ENCODE measurements at regions not wholly inside any gene's neighbourhood (a gene's known extent, or its start where the extent isn't known, plus 50 kb on each side); places are given as distances from the start of the nearest gene placed in this dataset.

DNA sequence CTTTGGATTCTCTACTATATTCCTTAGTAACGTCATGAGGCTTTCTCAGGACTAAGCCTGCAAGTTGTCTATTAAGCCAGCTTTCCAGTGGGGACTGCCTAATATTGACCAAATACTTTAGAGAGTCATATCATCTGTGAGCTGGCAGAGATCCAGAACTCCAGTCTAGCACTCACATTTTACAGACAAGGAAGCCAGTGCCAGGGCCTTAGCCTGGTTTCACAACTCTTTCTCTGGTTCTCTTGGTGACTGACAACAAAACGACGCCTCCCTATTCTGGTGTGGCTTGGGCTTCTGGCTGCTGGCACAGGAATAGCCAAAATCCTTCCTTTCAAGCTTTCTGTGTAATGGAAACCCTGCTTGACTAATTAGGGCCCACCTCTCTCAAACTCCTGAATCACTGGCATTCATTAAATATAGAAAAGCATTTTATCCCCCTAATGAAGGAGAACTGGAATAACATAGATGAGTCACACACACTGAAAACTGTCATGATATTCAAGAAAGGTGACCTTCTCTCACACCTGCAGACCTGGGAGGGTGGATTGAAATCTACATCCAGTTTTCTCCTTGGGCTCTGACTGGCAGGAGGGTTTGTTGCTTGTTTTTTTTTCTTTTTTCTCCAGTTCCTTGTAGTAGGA lies 75.2 kb upstream of the UBL3 start:
- H3K27ac Mint-ChIP-seq: peak overlapping the region in 1 of 2 donors; percentile 17
- DNase-seq (ENCODE audit: low spot score in 2 of 2) (no peak), ATAC-seq (peak in 1 of 2 donors; percentile 43)
- no peaks in the 10 kb centered on the region for H3K36me3 Mint-ChIP-seq
- no peaks in the 10 kb centered on the region for H3K9me3 Mint-ChIP-seq

DNA sequence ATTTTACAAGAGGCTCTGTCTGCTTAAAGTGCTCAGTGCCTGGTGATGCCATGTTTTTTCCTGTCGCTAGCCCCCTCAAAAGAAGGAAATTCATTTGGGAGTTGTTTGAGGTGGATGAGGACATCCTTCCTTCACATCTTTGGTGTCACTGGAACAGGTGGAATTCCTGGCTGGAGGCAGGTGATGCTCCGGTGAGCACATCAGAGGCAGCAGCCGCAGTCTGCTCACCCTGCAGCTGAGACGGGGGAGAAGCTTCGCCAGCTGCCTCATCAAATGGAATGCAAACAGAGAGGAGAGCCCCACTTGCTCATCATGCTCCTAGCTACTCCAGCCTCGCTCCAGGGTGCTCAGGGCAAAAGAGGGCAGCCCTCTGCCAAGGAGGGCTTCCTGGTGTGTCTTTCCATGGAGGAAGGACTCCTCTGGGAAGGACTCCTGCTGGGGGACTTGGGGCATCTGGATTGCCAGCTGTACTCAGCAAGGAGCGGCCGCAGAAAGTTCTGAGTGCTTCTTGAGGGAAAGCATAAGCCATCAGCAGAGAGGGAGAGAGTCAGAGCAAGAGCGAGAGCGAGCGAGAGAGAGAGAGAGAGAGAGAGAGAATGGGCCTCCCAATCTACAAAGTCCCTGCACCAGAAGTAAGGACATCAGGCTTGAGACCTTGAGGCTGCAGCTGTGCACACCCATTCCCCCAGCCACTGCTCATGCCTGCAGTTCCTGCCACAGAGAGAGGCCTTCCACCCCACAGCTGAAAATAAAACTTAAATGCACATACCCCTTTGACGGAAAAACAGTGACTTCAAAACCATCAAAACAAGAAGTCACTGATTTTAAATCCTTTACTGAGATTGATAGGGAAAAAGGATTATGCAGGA lies 74.3 kb upstream of the UBL3 start:
- Mint-ChIP-seq H3K36me3 (no peaks in the 10 kb centered on the region), H3K9me3 (no peaks in the 10 kb centered on the region)
- ATAC-seq: no peak

DNA sequence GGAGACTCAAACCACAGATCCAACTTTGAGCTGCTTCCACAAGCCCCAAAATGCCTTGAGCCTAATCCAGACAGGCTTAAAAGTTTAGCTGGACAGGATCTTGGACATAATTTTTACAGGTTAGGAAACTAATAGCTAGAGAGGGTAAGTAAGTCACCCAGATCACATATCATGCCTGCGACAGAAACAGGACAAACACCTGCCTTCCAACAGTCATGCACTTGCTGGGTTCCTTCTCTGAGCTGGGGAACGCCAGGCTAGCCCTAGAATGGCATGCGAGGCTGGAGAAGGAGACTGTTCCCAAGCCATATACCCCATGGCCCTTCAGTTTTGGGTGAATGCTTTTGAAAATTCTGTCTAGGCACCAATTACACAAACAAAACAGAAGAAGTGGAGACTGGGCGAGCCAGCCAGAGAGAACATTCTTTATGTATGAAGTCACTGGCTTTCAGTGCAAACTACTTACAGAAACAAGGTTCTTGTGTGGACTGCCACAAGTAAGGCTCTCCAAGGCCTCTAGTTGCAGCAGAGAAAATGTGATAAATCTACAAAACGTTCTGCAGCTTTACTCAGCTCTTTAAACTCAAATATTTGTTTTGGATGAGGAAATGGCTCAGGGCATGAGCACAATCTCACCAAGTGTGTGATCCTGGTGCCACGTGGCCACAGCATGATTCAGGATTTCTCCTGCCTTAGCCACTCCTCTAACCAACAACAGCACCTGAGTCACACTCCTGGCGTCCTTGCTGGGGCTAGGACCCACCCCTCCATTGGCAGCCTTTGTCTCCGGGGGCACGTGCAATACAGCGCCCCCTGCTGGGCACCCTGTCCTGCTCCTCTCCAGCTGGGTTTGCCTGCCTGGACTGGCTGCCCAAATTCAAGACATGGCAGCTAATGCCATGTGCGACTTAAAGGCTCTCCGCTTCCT lies 73.4 kb upstream of the UBL3 start:
- peak; percentile 92 for ATAC-seq
- Mint-ChIP-seq H3K36me3 (no peaks in the 10 kb centered on the region), H3K27ac (peak overlapping the region in 1 of 2 donors; percentile 65), H3K9me3 (no peaks in the 10 kb centered on the region)
- DNase-seq (ENCODE audit: low spot score in 2 of 2): peak in 1 of 2 donors; percentile 64

More for the DNA sequence above, 74.3 kb upstream of the UBL3 start:
- peak overlapping the region in 1 of 2 donors; percentile 65 for H3K27ac Mint-ChIP-seq
- no peak for DNase-seq (ENCODE audit: low spot score in 2 of 2)

DNA sequence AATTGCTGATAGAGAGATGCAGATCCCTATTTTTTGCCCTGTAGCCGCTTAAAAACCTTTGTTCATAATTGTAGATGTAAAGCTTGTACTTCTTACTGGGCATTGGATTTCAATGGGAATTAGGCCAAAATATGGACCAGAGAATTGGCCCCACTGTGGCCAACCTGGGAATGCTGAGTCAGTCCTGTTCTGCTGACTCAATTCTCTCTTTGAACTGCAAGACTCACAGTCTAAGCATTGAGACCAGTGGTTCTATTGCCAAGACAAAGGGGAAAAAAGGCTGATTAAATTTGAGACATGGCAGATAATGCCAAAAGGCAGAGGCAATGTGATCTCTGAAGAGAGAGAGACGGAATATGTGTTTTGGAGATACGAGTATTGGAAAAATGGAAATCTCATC lies 72.5 kb upstream of the UBL3 start:
- Mint-ChIP-seq H3K36me3 (no peaks in the 10 kb centered on the region), H3K9me3 (no peaks in the 10 kb centered on the region), H3K27ac (no peak overlapping the region)
- ATAC-seq (no peak), DNase-seq (ENCODE audit: low spot score in 2 of 2) (no peak)

- no peak for ATAC-seq
Measured at GRCh38 chr13:29922281-29922821, 71.9 kb upstream of the UBL3 start.

GRCh38 chr13:29921542-29921941 lies 71.1 kb upstream of the UBL3 start:
- no peaks in the 10 kb centered on the region for H3K36me3 Mint-ChIP-seq
- DNase-seq (ENCODE audit: low spot score in 2 of 2): no peak
- H3K27ac Mint-ChIP-seq: no peak overlapping the region

More at GRCh38 chr13:29922281-29922821, 71.9 kb upstream of the UBL3 start:
- Mint-ChIP-seq H3K9me3 (no peaks in the 10 kb centered on the region), H3K27ac (no peak overlapping the region), H3K36me3 (no peaks in the 10 kb centered on the region)
- DNase-seq (ENCODE audit: low spot score in 2 of 2): no peak

GRCh38 chr13:29920025-29920643 lies 69.7 kb upstream of the UBL3 start:
- no peaks in the 10 kb centered on the region for H3K9me3 Mint-ChIP-seq
- no peak for ATAC-seq
- H3K36me3 Mint-ChIP-seq: no peaks in the 10 kb centered on the region
- no peak overlapping the region for H3K27ac Mint-ChIP-seq
- no peak for DNase-seq (ENCODE audit: low spot score in 2 of 2)

More at GRCh38 chr13:29921542-29921941, 71.1 kb upstream of the UBL3 start:
- H3K9me3 Mint-ChIP-seq: no peaks in the 10 kb centered on the region
- ATAC-seq: no peak

DNA sequence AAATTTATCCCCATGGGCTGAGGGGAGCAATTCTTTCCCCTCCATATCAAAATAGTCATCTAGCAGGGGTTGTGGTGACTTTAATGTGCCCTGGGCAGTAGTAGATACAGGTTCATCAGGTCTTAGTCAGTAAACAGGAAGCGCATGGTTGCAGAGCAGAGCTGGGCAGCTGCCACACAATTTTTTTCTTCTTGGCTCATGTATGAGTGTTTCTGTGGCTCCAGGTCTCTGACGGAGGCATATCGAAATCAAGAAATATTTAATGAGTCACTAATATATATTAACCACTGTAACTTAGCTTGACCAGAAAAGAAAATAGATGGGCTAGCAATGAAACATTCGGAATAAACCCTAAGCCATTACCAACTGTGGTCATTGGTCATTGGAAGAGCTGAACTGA lies 68.4 kb upstream of the UBL3 start:
- ATAC-seq (no peak), DNase-seq (ENCODE audit: low spot score in 2 of 2) (no peak)
- H3K36me3 Mint-ChIP-seq: no peaks in the 10 kb centered on the region
- H3K27ac Mint-ChIP-seq: no peak overlapping the region
- no peaks in the 10 kb centered on the region for H3K9me3 Mint-ChIP-seq

- ATAC-seq: no peak
Measured at GRCh38 chr13:29917650-29918049, 67.2 kb upstream of the UBL3 start.

DNA sequence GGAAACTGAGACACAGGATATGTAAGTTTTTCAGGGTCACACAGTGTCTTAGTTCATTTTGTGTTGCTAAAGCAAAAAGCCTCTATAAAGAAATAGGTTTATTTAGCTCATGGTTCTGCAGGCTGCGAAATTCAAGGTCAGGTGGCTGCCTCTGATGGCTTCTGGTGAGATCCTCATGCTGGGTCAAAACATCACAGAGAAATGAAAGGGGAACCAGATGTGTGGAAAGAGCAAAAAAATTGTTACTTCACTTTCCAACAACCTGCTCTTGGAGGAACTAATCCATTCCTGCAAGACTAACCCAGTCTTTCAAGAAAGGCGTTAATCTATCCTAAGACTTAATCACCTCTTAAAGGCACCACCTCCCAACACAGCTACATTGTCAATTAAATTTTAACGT lies 64.2 kb upstream of the UBL3 start:
- no peak for ATAC-seq
- H3K9me3 Mint-ChIP-seq: no peaks in the 10 kb centered on the region
- H3K27ac Mint-ChIP-seq: no peak overlapping the region
- H3K36me3 Mint-ChIP-seq: no peaks in the 10 kb centered on the region
- DNase-seq (ENCODE audit: low spot score in 2 of 2): no peak

More at GRCh38 chr13:29917650-29918049, 67.2 kb upstream of the UBL3 start:
- H3K9me3 Mint-ChIP-seq: no peaks in the 10 kb centered on the region
- no peak overlapping the region for H3K27ac Mint-ChIP-seq
- H3K36me3 Mint-ChIP-seq: no peaks in the 10 kb centered on the region
- DNase-seq (ENCODE audit: low spot score in 2 of 2): no peak

DNA sequence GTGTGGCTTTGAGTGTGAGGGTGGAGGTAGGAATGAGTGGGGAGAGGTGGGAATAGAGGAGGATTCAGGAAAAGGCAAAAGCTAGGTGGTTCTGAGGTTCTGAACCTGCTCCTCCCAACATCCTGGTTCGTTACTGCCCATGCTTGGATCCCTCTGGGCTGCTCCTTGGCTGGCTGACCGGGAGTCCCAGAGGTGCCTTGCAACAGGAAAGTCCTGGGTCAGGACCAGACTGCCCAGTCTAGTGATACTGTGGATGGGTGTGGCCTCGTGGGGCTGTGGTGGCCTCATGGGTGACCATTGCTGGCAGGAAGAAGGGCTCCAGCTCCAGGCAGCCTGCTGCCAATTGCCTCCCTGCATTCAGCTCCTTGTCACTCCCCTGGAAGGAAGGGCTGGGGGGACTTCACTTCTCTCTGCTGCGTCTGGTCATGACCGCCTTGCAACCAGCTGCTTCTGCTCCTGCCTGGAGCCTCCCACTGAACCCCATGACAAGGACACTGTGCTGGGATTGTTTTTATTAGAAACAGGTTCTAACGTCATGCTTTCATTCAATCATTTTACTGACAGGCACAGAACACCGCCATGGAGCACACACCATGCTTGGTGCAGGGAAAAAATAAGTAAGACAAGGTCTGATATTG lies 61.5 kb upstream of the UBL3 start:
- ATAC-seq (no peak), DNase-seq (ENCODE audit: low spot score in 2 of 2) (no peak)
- H3K36me3 Mint-ChIP-seq: no peaks in the 10 kb centered on the region

DNA sequence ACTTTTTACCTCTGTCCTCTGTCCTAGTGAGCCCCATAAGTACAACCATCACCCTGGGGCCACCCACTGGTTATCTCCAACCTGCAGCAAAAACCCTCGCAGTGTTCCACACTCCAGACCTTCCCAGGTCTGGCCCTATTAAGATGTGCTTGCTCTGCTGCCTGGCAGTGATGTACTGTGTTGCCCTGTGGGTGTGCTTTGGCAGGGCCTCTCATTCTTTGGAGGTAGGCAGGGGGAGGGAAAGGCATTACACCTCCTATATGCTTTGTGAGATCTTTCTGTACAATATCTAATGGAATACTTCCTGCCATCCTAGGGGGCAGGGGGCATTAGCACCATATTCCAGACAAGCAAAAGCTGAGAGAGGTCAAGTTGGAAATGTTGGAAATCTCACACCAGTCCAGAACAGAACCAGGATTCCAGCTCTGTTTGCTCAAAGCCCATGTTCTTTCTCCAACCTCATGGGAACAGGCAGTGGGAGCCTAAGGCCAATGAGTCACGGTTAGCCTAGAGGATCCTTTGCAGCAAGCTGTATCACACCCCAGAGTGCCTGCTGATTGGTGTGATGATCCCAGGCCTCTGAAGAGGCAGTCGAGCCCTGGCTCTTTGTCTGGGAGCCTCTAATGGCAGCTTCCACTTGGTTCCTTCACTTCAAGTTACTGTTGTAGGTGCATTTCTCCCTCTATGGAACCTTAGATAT lies 59.7 kb upstream of the UBL3 start:
- H3K9me3 Mint-ChIP-seq: no peaks in the 10 kb centered on the region
- H3K27ac Mint-ChIP-seq: no peak overlapping the region
- H3K36me3 Mint-ChIP-seq: no peaks in the 10 kb centered on the region
- DNase-seq (ENCODE audit: low spot score in 2 of 2): no peak
- ATAC-seq: no peak

More for the DNA sequence above, 61.5 kb upstream of the UBL3 start:
- Mint-ChIP-seq H3K27ac (no peak overlapping the region), H3K9me3 (no peaks in the 10 kb centered on the region)

DNA sequence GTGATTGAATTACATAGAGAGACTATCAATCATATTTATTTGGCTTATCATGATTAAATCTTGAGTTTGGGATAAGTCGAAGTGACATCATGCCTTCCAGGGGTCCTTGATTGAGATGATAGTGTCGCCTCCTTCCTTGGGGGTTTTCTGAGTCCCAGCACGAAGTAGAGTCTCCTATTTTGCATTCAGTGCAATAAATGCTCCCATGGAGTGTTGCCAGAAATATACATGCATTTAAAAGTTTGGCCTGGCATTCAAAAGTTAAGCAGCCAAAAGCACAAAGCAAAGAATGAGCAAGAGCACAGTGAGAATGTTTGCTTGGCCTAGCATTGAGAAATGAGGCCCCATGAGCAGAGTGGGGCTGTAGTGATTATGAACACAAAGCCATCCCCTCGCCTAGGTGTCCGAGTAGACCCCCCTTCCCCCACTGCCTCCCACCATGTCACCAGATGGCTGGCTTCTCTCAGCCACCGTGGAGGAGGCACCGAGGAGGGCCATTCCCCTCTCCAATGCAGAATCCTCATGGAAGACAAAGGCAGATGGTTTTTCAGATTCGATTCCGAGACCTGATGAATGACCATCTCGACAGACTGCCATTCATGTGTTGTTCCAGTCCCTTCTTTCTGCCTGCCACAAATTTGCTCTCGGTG lies 58.8 kb upstream of the UBL3 start:
- ATAC-seq (no peak), DNase-seq (ENCODE audit: low spot score in 2 of 2) (no peak)
- no peak overlapping the region for H3K27ac Mint-ChIP-seq
- H3K9me3 Mint-ChIP-seq: no peaks in the 10 kb centered on the region
- H3K36me3 Mint-ChIP-seq: no peaks in the 10 kb centered on the region

DNA sequence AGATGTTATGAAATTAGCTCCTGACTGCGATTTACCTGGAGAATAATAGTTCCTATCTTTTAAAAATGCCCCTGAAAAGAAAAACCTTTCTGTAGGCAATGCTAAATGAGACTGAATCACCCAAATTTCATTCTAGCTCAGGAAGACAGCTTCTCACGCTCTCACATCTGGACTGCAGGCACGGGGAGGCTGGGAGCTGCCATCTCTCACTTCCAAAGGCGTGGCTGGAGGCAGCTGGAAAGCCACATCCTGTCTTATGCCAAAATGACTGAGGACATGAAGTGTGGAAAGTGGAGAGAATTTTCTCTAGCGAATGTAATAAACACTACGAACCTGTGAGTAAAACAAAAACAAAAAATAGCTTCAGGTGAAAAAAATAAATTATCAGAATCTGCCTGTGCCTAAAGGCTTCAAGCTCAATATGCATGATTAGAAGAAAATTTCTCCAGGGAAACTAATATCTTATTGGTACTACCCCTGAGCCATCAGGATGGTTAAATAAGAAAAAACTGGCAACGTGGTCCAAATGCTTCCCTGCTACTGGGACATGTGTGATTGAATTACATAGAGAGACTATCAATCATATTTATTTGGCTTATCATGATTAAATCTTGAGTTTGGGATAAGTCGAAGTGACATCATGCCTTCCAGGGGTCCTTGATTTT lies 58.1 kb upstream of the UBL3 start:
- no peak for ATAC-seq
- no peaks in the 10 kb centered on the region for H3K36me3 Mint-ChIP-seq

More for the DNA sequence above, 58.1 kb upstream of the UBL3 start:
- Mint-ChIP-seq H3K9me3 (no peaks in the 10 kb centered on the region), H3K27ac (no peak overlapping the region)
- no peak for DNase-seq (ENCODE audit: low spot score in 2 of 2)
